MCF 10A (cell line): ENCODE measurements at regions not wholly inside any gene's neighbourhood (a gene's known extent, or its start where the extent isn't known, plus 50 kb on each side); places are given as distances from the start of the nearest gene placed in this dataset.

Source experiments
- BruUV-seq: library from RNA; stranded (reverse); fragments of 400-500 nt; replicated peaks from 2 replicates; lab custom pipeline; 2021; lab: Mats Ljungman, UMichigan
- CTCF ChIA-PET: fragments of 300-600 bp; sonication (Branson Sonifier 250); formaldehyde crosslinking; extraction: SDS; loops from one replicate; lab custom pipeline; 2021; ENCODE audit warnings: antibody characterized with exemption, inconsistent platforms; lab: Yijun Ruan, JAX
- POLR2A ChIA-PET: fragments of 300-600, 350-650 bp; sonication (Branson Sonifier 250); formaldehyde crosslinking; extraction: SDS; loops from one replicate; lab custom pipeline; 2020; ENCODE audit warnings: antibody characterized with exemption, inconsistent platforms; lab: Yijun Ruan, JAX
- DNase-seq: peaks from one replicate; pipeline ENCODE4 v3.0.0-alpha.2; 2018; ENCODE audit not compliant: unreplicated experiment
- H3K27ac Mint-ChIP-seq: one replicate; pipeline ENCODE4 v1.8.0; 2022; ENCODE audit warnings: mild to moderate bottlenecking, low read depth, mixed read lengths; ENCODE audit not compliant: unreplicated experiment
- H3K27me3 Mint-ChIP-seq: one replicate; pipeline ENCODE4 v1.8.0; 2022; ENCODE audit warnings: mixed read lengths; ENCODE audit not compliant: insufficient read depth, unreplicated experiment
- H3K36me3 Mint-ChIP-seq: one replicate; pipeline ENCODE4 v1.8.0; 2022; ENCODE audit warnings: mild to moderate bottlenecking, moderate library complexity, mixed read lengths; ENCODE audit not compliant: insufficient read depth, unreplicated experiment
- H3K4me1 Mint-ChIP-seq: one replicate; pipeline ENCODE4 v1.8.0; 2022; ENCODE audit warnings: mixed read lengths; ENCODE audit not compliant: insufficient read depth, unreplicated experiment
- H3K4me3 Mint-ChIP-seq: one replicate; pipeline ENCODE4 v1.8.0; 2022; ENCODE audit warnings: mild to moderate bottlenecking, moderate library complexity, mixed read lengths; ENCODE audit not compliant: unreplicated experiment
- H3K9me3 Mint-ChIP-seq: one replicate; pipeline ENCODE4 v1.8.0; 2022; ENCODE audit warnings: mixed read lengths; ENCODE audit not compliant: unreplicated experiment
- intact Hi-C: fragments of 100-400 bp; cut with micrococcal nuclease; formaldehyde crosslinking; loops from 2 replicates; pipeline ENCODE4 v1.14.1; 2022
- TF ChIP-seq, protein P1 (sequence below): fragments of 200-600 bp; IDR thresholded peaks from one replicate; pipeline ENCODE4 v1.8.0; 2022; ENCODE audit warnings: antibody characterized with exemption, mild to moderate bottlenecking; ENCODE audit not compliant: unreplicated experiment

DNA sequence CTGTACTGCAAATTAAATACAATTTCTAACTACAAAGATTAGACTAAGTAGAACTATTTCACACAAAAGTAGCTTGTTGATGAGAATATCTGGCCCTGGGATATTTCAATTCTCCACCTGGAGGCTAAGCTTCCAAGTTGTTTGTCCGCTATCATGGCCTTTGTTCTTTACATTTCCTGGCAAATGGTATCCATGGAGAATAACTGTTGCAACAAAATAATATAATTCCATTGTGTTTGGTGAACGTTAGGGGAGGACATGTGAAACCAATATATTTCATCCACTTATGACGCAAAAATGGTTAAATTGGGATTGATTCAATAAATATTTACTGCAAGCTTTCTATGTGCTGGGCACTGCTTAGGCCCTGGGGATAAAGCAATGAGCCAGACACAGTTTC, 565.4 kb downstream of the PTPRC start:
- no peak for DNase-seq
- POLR2A ChIA-PET, result no interaction called here
- Mint-ChIP-seq H3K36me3 (no peaks in the 10 kb centered on the region), H3K4me3 (no peak overlapping the region), H3K9me3 (no peaks in the 10 kb centered on the region), H3K27me3 (no peaks in the 10 kb centered on the region), H3K4me1 (no peaks in the 10 kb centered on the region), H3K27ac (no peak overlapping the region)
- CTCF ChIA-PET, result interaction anchor here (0.5 to 1.0 kb wide), 3 partner anchors 16 to 39 kb away, joined by 3 to 6 read pairs (median 4); no protein-coding TSS in a partner anchor
- TF ChIP-seq, protein P1, sequence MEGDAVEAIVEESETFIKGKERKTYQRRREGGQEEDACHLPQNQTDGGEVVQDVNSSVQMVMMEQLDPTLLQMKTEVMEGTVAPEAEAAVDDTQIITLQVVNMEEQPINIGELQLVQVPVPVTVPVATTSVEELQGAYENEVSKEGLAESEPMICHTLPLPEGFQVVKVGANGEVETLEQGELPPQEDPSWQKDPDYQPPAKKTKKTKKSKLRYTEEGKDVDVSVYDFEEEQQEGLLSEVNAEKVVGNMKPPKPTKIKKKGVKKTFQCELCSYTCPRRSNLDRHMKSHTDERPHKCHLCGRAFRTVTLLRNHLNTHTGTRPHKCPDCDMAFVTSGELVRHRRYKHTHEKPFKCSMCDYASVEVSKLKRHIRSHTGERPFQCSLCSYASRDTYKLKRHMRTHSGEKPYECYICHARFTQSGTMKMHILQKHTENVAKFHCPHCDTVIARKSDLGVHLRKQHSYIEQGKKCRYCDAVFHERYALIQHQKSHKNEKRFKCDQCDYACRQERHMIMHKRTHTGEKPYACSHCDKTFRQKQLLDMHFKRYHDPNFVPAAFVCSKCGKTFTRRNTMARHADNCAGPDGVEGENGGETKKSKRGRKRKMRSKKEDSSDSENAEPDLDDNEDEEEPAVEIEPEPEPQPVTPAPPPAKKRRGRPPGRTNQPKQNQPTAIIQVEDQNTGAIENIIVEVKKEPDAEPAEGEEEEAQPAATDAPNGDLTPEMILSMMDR, result no peak
- intact Hi-C loops, result no loop called here
- no TSS peak for BruUV-seq

GRCh38 chr1:199205740-199206441, 567.1 kb downstream of the PTPRC start:
- no peaks in the 10 kb centered on the region for H3K36me3 Mint-ChIP-seq
- TF ChIP-seq, protein P1, result no peak
- no peaks in the 10 kb centered on the region for H3K9me3 Mint-ChIP-seq
- intact Hi-C loops, result no loop called here
- no peak overlapping the region for H3K27ac Mint-ChIP-seq
- no peak overlapping the region for H3K4me3 Mint-ChIP-seq
- no peak for DNase-seq
- no peaks in the 10 kb centered on the region for H3K27me3 Mint-ChIP-seq
- CTCF ChIA-PET, result interaction anchor here (0.9 kb wide), 1 partner anchor 7 kb away, joined by 3 read pairs; no protein-coding TSS in a partner anchor
- no peaks in the 10 kb centered on the region for H3K4me1 Mint-ChIP-seq
- no TSS peak for BruUV-seq
- POLR2A ChIA-PET, result interaction anchor here (0.7 to 1.5 kb wide), 2 partner anchors 9 to 28 kb away, joined by 3 to 4 read pairs; no protein-coding TSS in a partner anchor

DNA sequence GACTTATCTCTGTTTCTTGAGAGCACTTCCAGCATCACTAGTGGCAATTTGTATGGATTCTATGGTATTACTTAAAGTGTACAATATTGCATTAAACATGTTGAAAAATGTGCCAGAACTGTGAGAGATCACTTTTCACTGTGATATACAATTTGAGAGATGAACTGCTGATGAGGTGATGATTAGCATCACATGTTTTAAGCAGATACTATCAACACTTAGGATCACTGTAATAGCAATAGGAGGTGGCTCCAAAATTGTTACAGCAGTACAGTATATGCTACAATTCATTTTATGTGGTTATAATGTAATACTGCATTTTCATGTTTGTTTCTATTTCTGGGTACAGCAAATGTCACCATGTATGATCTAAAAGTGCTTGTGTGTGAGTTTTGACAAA, 570.0 kb downstream of the PTPRC start:
- Mint-ChIP-seq H3K27ac (no peak overlapping the region), H3K27me3 (no peaks in the 10 kb centered on the region), H3K36me3 (no peaks in the 10 kb centered on the region), H3K9me3 (peaks cover 5% of the 10 kb centered on the region), H3K4me1 (no peaks in the 10 kb centered on the region), H3K4me3 (no peak overlapping the region)
- DNase-seq, result no peak
- ChIA-PET CTCF (no interaction called here), POLR2A (interaction anchor here (1.2 kb wide), 1 partner anchor 14 kb away, joined by 3 read pairs; no protein-coding TSS in a partner anchor)
- intact Hi-C loops, result no loop called here
- BruUV-seq, result no TSS peak
- TF ChIP-seq, protein P1, result no peak

GRCh38 chr1:199218065-199218464, 579.2 kb downstream of the PTPRC start:
- Mint-ChIP-seq H3K4me1 (no peaks in the 10 kb centered on the region), H3K27ac (no peak overlapping the region), H3K4me3 (no peak overlapping the region), H3K27me3 (no peaks in the 10 kb centered on the region), H3K9me3 (peaks cover 7% of the 10 kb centered on the region), H3K36me3 (no peaks in the 10 kb centered on the region)
- TF ChIP-seq, protein P1, result no peak
- ChIA-PET CTCF (no interaction called here), POLR2A (no interaction called here)
- BruUV-seq, result no TSS peak
- intact Hi-C loops, result no loop called here
- DNase-seq, result no peak
